NT2/D1 (cell line): ENCODE measurements at regions not wholly inside any gene's neighbourhood (a gene's known extent, or its start where the extent isn't known, plus 50 kb on each side); places are given as distances from the start of the nearest gene placed in this dataset.

Experiments used
- DNase-seq: peaks from one replicate; pipeline ENCODE4 v3.0.0-alpha.2; 2011; ENCODE audit warnings: low read depth, low spot score
- H3K27me3 ChIP-seq: 2 replicates; pipeline ENCODE4 v1.6.0; 2011; ENCODE audit warnings: mild to moderate bottlenecking; ENCODE audit not compliant: insufficient read length, insufficient read depth
- H3K36me3 ChIP-seq: 2 replicates; pipeline ENCODE4 v1.6.1; 2011; ENCODE audit warnings: mild to moderate bottlenecking, low read length, mixed read lengths; ENCODE audit not compliant: insufficient read depth, insufficient read length
- H3K4me1 ChIP-seq: 2 replicates; pipeline ENCODE4 v1.5.1; 2011; ENCODE audit not compliant: insufficient read depth, insufficient read length
- H3K4me3 ChIP-seq: 2 replicates; pipeline ENCODE4 v1.5.1; 2011; ENCODE audit warnings: low read depth; ENCODE audit not compliant: insufficient read length
- H3K9ac ChIP-seq: 2 replicates; pipeline ENCODE4 v1.6.0; 2011; ENCODE audit warnings: low read depth; ENCODE audit not compliant: insufficient read length
- H3K9me3 ChIP-seq: 2 replicates; pipeline ENCODE4 v1.5.1; 2011; ENCODE audit warnings: mild to moderate bottlenecking, low read length; ENCODE audit not compliant: insufficient read depth
- SUZ12 ChIP-seq: IDR thresholded peaks from 2 replicates; pipeline ENCODE4 v1.6.1; 2011; ENCODE audit not compliant: insufficient read length, insufficient read depth; ENCODE audit errors: extremely low read depth
- YY1 ChIP-seq: IDR thresholded peaks from 2 replicates; pipeline ENCODE4 v1.6.1; 2011; ENCODE audit not compliant: insufficient read length, insufficient read depth
- ZNF274 ChIP-seq: IDR thresholded peaks from 2 replicates; pipeline ENCODE4 v1.6.1; 2011; ENCODE audit warnings: mild to moderate bottlenecking, low read depth, low read length

DNA sequence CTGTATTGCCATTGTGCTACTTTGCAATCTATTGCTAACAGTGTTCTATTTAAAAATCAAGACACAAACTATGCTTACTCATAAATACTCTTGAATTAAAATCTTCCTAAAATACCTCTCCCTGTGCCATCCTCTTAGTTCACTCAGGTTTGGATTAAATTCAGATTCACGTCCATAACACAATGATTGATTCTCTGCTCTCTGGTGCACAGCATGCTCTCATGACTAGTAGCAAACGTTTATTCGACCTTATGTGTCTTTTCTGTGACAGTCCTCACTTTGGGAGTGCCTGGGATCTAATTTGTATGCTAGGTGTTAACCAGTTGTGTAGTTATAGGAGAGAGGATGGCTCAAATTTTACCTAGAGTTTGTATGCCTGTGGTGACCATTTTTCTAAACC, 270.4 kb upstream of the FKBP1C start:
- no peaks in the 10 kb centered on the region for H3K4me1 ChIP-seq
- no peaks in the 10 kb centered on the region for H3K9me3 ChIP-seq
- no peak for TF ChIP-seq SUZ12
- no peak for TF ChIP-seq YY1
- TF ChIP-seq ZNF274 = no peak
- no peak for DNase-seq
- H3K9ac ChIP-seq = no peak overlapping the region
- H3K4me3 ChIP-seq = no peak overlapping the region
- no peaks in the 10 kb centered on the region for H3K36me3 ChIP-seq
- H3K27me3 ChIP-seq = no peaks in the 10 kb centered on the region

DNA sequence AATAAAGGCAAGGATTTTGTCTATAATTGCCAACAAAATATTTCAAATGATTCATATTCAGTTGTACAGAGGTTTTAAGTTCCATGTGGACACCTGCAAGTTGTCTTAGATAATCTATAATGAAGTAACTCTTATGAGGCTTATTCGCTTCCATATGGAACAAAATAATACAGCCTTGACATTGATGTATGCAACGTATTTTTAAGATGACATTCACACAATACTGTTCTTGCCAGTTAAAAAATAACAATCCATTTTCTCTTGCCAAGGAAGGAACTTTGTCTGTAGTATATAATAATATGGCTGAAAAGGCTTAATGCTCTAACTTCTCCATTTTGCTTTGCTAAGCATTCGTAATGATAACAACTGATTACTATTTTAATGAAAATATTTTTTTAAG, 269.3 kb upstream of the FKBP1C start:
- Histone ChIP-seq H3K36me3 (no peaks in the 10 kb centered on the region), H3K27me3 (no peaks in the 10 kb centered on the region), H3K4me1 (no peaks in the 10 kb centered on the region), H3K9me3 (no peaks in the 10 kb centered on the region), H3K9ac (no peak overlapping the region), H3K4me3 (no peak overlapping the region)
- TF ChIP-seq YY1 (no peak), ZNF274 (no peak), SUZ12 (no peak)
- no peak for DNase-seq

DNA sequence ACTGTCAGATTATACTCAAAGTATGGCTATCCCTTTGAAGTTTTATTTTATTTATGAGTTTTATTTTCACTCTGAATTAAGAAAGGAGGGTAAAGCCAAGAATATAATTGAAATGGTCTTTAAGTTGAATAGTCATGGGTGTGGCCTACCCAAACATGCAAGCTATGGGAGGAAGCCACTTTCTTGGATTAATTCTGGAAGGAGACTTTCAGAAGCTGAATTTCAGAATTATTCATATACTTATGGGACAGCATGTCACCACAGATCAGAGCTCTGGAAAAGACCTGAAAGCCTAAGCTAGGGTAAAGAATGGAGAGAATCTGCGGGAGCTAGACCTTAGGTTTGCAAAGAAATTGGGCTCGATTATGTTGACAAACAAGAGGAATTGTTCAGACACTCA, 242.4 kb upstream of the FKBP1C start:
- Histone ChIP-seq H3K4me1 (no peaks in the 10 kb centered on the region), H3K36me3 (no peaks in the 10 kb centered on the region), H3K9me3 (no peaks in the 10 kb centered on the region), H3K4me3 (no peak overlapping the region), H3K9ac (no peak overlapping the region), H3K27me3 (no peaks in the 10 kb centered on the region)
- no peak for DNase-seq
- TF ChIP-seq YY1 (no peak), SUZ12 (no peak), ZNF274 (no peak)

DNA sequence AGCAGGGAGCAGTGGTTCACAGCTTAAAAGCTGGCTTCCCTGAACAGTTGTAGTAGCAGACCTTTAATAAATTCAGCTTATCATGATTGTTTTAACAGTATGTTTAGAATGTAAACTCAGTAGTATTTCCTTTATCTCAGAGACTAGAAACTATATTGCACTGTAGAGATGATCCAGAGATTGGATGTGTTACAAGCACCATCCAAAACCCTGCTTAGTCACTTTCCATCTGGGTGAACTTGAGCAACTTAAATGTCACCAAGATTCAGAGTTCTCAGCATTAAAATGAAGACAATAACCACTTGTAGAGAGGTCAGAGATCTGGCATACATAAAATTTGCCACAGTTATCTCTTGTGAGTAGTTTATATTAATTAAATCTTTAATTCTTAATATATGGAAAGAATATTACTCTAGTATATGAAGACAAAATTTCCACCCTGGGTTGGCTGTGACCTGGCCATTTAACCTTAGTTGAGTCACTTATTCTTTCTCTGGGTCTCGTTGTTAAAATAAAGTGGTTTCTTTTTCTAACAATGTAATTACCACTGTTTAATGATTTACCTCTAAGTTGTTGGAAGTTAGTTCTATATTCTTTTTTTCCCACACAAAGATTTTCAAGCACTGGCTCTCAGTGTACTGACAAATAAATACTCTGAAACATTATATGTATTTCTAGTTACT, 239.2 kb upstream of the FKBP1C start:
- no peak overlapping the region for H3K9ac ChIP-seq
- no peak for DNase-seq
- H3K27me3 ChIP-seq = no peaks in the 10 kb centered on the region
- H3K4me3 ChIP-seq = no peak overlapping the region
- H3K36me3 ChIP-seq = no peaks in the 10 kb centered on the region
- H3K4me1 ChIP-seq = no peaks in the 10 kb centered on the region
- TF ChIP-seq YY1 (no peak), SUZ12 (no peak), ZNF274 (no peak)
- no peaks in the 10 kb centered on the region for H3K9me3 ChIP-seq

DNA sequence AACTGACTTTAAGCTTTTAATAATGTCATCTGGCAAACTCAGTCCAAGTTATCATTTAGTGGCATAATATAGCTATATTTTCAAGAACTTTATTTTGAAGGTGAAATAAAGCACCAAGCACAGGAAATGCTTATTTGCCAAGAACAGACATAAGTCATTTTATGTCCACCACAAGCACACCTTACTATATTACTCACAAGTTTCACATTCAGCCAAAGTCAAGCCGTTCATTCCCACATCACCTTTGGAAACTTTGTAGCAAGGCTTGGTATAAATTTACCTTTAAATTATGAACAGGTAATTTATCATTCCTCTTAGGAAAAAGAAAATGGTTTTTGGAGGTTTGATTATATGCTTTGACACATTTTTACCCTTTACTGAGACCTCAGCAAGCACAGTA, 236.8 kb upstream of the FKBP1C start:
- no peaks in the 10 kb centered on the region for H3K27me3 ChIP-seq
- H3K4me1 ChIP-seq = no peaks in the 10 kb centered on the region
- no peaks in the 10 kb centered on the region for H3K36me3 ChIP-seq
- no peak overlapping the region for H3K4me3 ChIP-seq
- TF ChIP-seq ZNF274 (no peak), SUZ12 (no peak), YY1 (no peak)
- DNase-seq = no peak
- H3K9me3 ChIP-seq = no peaks in the 10 kb centered on the region
- no peak overlapping the region for H3K9ac ChIP-seq

DNA sequence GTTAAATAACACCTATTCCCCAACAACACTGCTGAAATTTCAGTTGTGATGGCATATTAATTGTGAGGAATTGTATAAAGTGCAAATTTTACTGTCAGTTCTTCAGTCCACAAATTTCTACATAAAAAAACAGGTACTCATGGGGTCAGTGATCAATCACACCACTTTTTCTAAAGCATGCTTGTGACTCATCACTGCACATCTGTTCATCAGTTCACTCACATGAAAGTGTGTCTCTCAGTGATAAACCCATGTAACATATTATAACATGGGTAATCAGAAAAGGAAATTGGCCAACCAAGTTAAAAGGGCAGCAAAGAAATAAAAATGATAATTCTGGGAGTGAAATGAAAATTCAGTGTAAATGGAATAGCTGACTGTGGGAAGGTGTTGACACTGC, 234.7 kb upstream of the FKBP1C start:
- no peaks in the 10 kb centered on the region for H3K27me3 ChIP-seq
- no peak for DNase-seq
- H3K4me3 ChIP-seq = no peak overlapping the region

DNA sequence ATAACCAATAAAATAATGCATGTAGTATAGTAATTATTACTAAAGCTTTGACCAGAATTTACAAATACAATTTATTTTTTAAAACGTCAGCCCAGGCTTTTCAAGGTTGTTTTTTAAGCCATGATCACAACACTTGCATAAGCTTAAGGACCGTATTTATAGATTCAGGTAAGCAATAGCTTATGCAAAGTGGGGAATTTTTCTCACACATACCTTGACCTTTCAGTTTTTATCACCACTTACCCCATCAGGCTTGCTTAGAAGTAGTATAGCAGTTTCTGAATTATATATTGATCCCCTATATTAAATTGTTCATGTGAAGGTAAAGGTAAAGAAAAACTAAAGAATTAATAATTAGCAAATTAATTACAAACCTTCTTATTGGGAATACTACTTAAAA, 232.3 kb upstream of the FKBP1C start:
- H3K9me3 ChIP-seq = no peaks in the 10 kb centered on the region
- no peaks in the 10 kb centered on the region for H3K36me3 ChIP-seq
- H3K9ac ChIP-seq = no peak overlapping the region
- no peaks in the 10 kb centered on the region for H3K4me1 ChIP-seq
- no peak for TF ChIP-seq SUZ12
- no peak for TF ChIP-seq YY1
- TF ChIP-seq ZNF274 = no peak
- no peak overlapping the region for H3K4me3 ChIP-seq
- no peak for DNase-seq
- no peaks in the 10 kb centered on the region for H3K27me3 ChIP-seq

More for the DNA sequence above, 234.7 kb upstream of the FKBP1C start:
- H3K4me1 ChIP-seq = no peaks in the 10 kb centered on the region
- H3K36me3 ChIP-seq = no peaks in the 10 kb centered on the region
- H3K9ac ChIP-seq = no peak overlapping the region
- no peak for TF ChIP-seq ZNF274
- no peak for TF ChIP-seq YY1
- TF ChIP-seq SUZ12 = no peak
- H3K9me3 ChIP-seq = no peaks in the 10 kb centered on the region
